H9 (cell line): ENCODE measurements at regions not wholly inside any gene's neighbourhood (a gene's known extent, or its start where the extent isn't known, plus 50 kb on each side); places are given as distances from the start of the nearest gene placed in this dataset.

Experiments used
- DNase-seq: peaks from one replicate; pipeline ENCODE4 v3.0.0-alpha.2; 2017
- H2AFZ ChIP-seq: one replicate; pipeline ENCODE4 v1.6.1; 2013; ENCODE audit warnings: mild to moderate bottlenecking, low read length, control low read depth, moderate library complexity
- H2AK5ac ChIP-seq: 2 replicates; pipeline ENCODE4 v1.6.1; 2013; ENCODE audit warnings: low read length, control low read depth, mixed read lengths; ENCODE audit not compliant: insufficient read length
- H2BK120ac ChIP-seq: one replicate; pipeline ENCODE4 v1.6.1; 2013; ENCODE audit warnings: low read depth, mild to moderate bottlenecking, low read length, control low read depth, inconsistent platforms; ENCODE audit not compliant: poor library complexity, severe bottlenecking
- H2BK12ac ChIP-seq: 2 replicates; pipeline ENCODE4 v1.6.1; 2013; ENCODE audit warnings: low read length, control low read depth, mixed read lengths, low read depth; ENCODE audit not compliant: insufficient read length
- H2BK15ac ChIP-seq: 2 replicates; pipeline ENCODE4 v1.6.1; 2013; ENCODE audit warnings: low read depth, low read length, control low read depth
- H2BK20ac ChIP-seq: one replicate; pipeline ENCODE4 v1.6.1; 2013; ENCODE audit warnings: low read depth, mild to moderate bottlenecking, low read length, control low read depth, inconsistent platforms; ENCODE audit not compliant: poor library complexity, severe bottlenecking
- H2BK5ac ChIP-seq: 2 replicates; pipeline ENCODE4 v1.6.1; 2013; ENCODE audit warnings: low read length, control low read depth, mixed read lengths; ENCODE audit not compliant: insufficient read length
- H3K14ac ChIP-seq: 2 replicates; pipeline ENCODE4 v1.6.1; 2013; ENCODE audit warnings: low read length, control low read depth; ENCODE audit not compliant: insufficient read depth
- H3K18ac ChIP-seq: 2 replicates; pipeline ENCODE4 v1.6.1; 2013; ENCODE audit warnings: low read depth, mild to moderate bottlenecking, mixed read lengths, low read length, control low read depth; ENCODE audit not compliant: insufficient read length
- H3K23ac ChIP-seq: 2 replicates; pipeline ENCODE4 v1.6.1; 2013; ENCODE audit warnings: low read length, control low read depth, mixed read lengths, low read depth; ENCODE audit not compliant: insufficient read length
- H3K23me2 ChIP-seq: 2 replicates; pipeline ENCODE4 v1.6.1; 2013; ENCODE audit warnings: low read depth, mild to moderate bottlenecking, mixed read lengths, low read length, control low read depth; ENCODE audit not compliant: insufficient read length, poor library complexity, severe bottlenecking
- H3K27ac ChIP-seq: 2 replicates; pipeline ENCODE4 v1.5.1; 2013; ENCODE audit warnings: low read length, control low read depth, mixed read lengths, low read depth; ENCODE audit not compliant: insufficient read length
- H3K27me3 ChIP-seq: 2 replicates; pipeline ENCODE4 v1.6.1; 2013; ENCODE audit warnings: low read length, control low read depth, inconsistent platforms; ENCODE audit not compliant: insufficient read depth
- H3K4ac ChIP-seq: 2 replicates; pipeline ENCODE4 v1.6.1; 2013; ENCODE audit warnings: low read depth, mild to moderate bottlenecking, control low read depth, inconsistent platforms, low read length, moderate library complexity
- H3K4me1 ChIP-seq: 2 replicates; pipeline ENCODE4 v1.6.1; 2013; ENCODE audit warnings: low read length, control low read depth, inconsistent platforms; ENCODE audit not compliant: insufficient read depth
- H3K4me2 ChIP-seq: 2 replicates; pipeline ENCODE4 v1.6.1; 2013; ENCODE audit warnings: low read length, control low read depth, mixed read lengths; ENCODE audit not compliant: insufficient read length, insufficient read depth
- H3K56ac ChIP-seq: 2 replicates; pipeline ENCODE4 v1.6.1; 2013; ENCODE audit warnings: low read depth, mild to moderate bottlenecking, mixed read lengths, low read length, control low read depth; ENCODE audit not compliant: insufficient read length
- H3K79me1 ChIP-seq: 2 replicates; pipeline ENCODE4 v1.6.1; 2013; ENCODE audit warnings: low read depth, mild to moderate bottlenecking, moderate library complexity, low read length, control low read depth, inconsistent platforms; ENCODE audit not compliant: insufficient read depth, poor library complexity, severe bottlenecking
- H3K79me2 ChIP-seq: 2 replicates; pipeline ENCODE4 v1.6.1; 2013; ENCODE audit warnings: low read length, control low read depth, inconsistent platforms; ENCODE audit not compliant: insufficient read depth
- H3K9ac ChIP-seq: 2 replicates; pipeline ENCODE4 v1.6.1; 2013; ENCODE audit warnings: low read length, control low read depth, mixed read lengths; ENCODE audit not compliant: insufficient read length; ENCODE audit errors: extremely low read depth
- H3K9me3 ChIP-seq: one replicate; pipeline ENCODE4 v1.6.1; 2013; ENCODE audit warnings: low read depth, low read length, inconsistent platforms; ENCODE audit not compliant: control insufficient read depth
- H3T11ph ChIP-seq: one replicate; pipeline ENCODE4 v1.6.1; 2013; ENCODE audit warnings: mild to moderate bottlenecking, low read length, control low read depth, inconsistent platforms
- H4K20me1 ChIP-seq: one replicate; pipeline ENCODE4 v1.6.1; 2013; ENCODE audit not compliant: control insufficient read depth, insufficient read length, insufficient read depth
- H4K5ac ChIP-seq: 2 replicates; pipeline ENCODE4 v1.6.1; 2013; ENCODE audit warnings: low read depth, mild to moderate bottlenecking, mixed read lengths, low read length, control low read depth; ENCODE audit not compliant: insufficient read length
- H4K8ac ChIP-seq: replicated peaks from 2 replicates; pipeline ENCODE4 v1.6.1; 2013; ENCODE audit warnings: low read length, control low read depth, mixed read lengths, low read depth; ENCODE audit not compliant: insufficient read length
- H4K91ac ChIP-seq: 2 replicates; pipeline ENCODE4 v1.6.1; 2013; ENCODE audit warnings: low read depth, mild to moderate bottlenecking, moderate library complexity, mixed read lengths, low read length, control low read depth; ENCODE audit not compliant: insufficient read length
- H3K27ac Mint-ChIP-seq, 3 experiments: 2 replicates in 2 of 3; 3 replicates in 1 of 3; pipeline ENCODE4 v1.8.0; 2020 to 2021; ENCODE audit warnings: mixed read lengths in 3 of 3, mild to moderate bottlenecking in 1 of 3, moderate library complexity in 1 of 3
- H3K27me3 Mint-ChIP-seq: 2 replicates; pipeline ENCODE4 v1.8.0; 2021; ENCODE audit warnings: low read depth, mild to moderate bottlenecking, moderate library complexity, mixed read lengths
- H3K36me3 Mint-ChIP-seq, 3 experiments: 2 replicates in 2 of 3; 3 replicates in 1 of 3; pipeline ENCODE4 v1.8.0; 2020 to 2021; ENCODE audit warnings: low read depth in 3 of 3, mixed read lengths in 3 of 3; ENCODE audit not compliant: insufficient read depth in 1 of 3
- H3K4me1 Mint-ChIP-seq, 2 experiments: 2 replicates each; pipeline ENCODE4 v1.8.0; 2020; ENCODE audit warnings: mixed read lengths in 2 of 2
- H3K4me3 Mint-ChIP-seq, 2 experiments: 2 replicates in 1 of 2; 3 replicates in 1 of 2; pipeline ENCODE4 v1.8.0; 2020 to 2021; ENCODE audit warnings: mild to moderate bottlenecking in 2 of 2, mixed read lengths in 2 of 2, moderate library complexity in 1 of 2
- H3K9me3 Mint-ChIP-seq, 2 experiments: 2 replicates in 1 of 2; 3 replicates in 1 of 2; pipeline ENCODE4 v1.8.0; 2020; ENCODE audit warnings: mild to moderate bottlenecking in 2 of 2, mixed read lengths in 2 of 2, moderate library complexity in 1 of 2
- CTCF ChIP-seq: fragments of 200-600 bp; sonication (generic); conservative IDR thresholded peaks from 3 replicates; pipeline ENCODE4 v1.8.0; 2021; ENCODE audit warnings: antibody characterized with exemption, mild to moderate bottlenecking
- WGBS: extraction: QIAGEN DNeasy Blood & Tissue Kit; methylation state at CpG from one replicate; pipeline ENCODE4 v1.1.7; 2013; ENCODE audit warnings: missing lambda C conversion rate, low lambda C conversion rate, mixed read lengths; ENCODE audit not compliant: insufficient read length; ENCODE audit errors: extremely low coverage; 5-methylcytosine and 5-hydroxymethylcytosine counted together

GRCh38 chr21:23475281-23476219, 2131.7 kb downstream of the MRPL39 start:
- no peak overlapping the region for H2BK20ac ChIP-seq
- no peak overlapping the region for H3K18ac ChIP-seq
- no peak overlapping the region for H2AFZ ChIP-seq
- Mint-ChIP-seq H3K4me3 (no peak overlapping the region), H3K9me3 (no peaks in the 10 kb centered on the region), H3K36me3 (no peaks in the 10 kb centered on the region), H3K27me3 (no peaks in the 10 kb centered on the region), H3K4me1 (peaks cover 4 to 7% of the 10 kb centered on the region in 2 experiments), H3K27ac (no peak overlapping the region)
- no peak overlapping the region for H3K4me2 ChIP-seq
- no peaks in the 10 kb centered on the region for H3K9me3 ChIP-seq
- no peak overlapping the region for H2BK15ac ChIP-seq
- TF ChIP-seq CTCF = no peak
- H2BK120ac ChIP-seq = no peak overlapping the region
- no peak overlapping the region for H3T11ph ChIP-seq
- H3K9ac ChIP-seq = no peak overlapping the region
- no peak overlapping the region for H3K56ac ChIP-seq
- no peak overlapping the region for H3K23ac ChIP-seq
- H4K8ac ChIP-seq = no peak overlapping the region
- no peak overlapping the region for H4K5ac ChIP-seq
- 0 out of 2 replicates have a peak, but pooled peaks cover 2% of the 10 kb centered on the region for H3K4me1 ChIP-seq
- no peak overlapping the region for H2AK5ac ChIP-seq
- no peak overlapping the region for H4K91ac ChIP-seq
- no peak overlapping the region for H3K4ac ChIP-seq
- H3K23me2 ChIP-seq = no peaks in the 10 kb centered on the region
- no peaks in the 10 kb centered on the region for H4K20me1 ChIP-seq
- H3K79me1 ChIP-seq = no peaks in the 10 kb centered on the region
- WGBS = no CpG with 5 or more reads among the region's 7 CpGs
- no peak overlapping the region for H2BK12ac ChIP-seq
- no peak for DNase-seq
- H3K79me2 ChIP-seq = no peaks in the 10 kb centered on the region
- no peak overlapping the region for H2BK5ac ChIP-seq
- H3K27ac ChIP-seq = no peak overlapping the region
- no peak overlapping the region for H3K14ac ChIP-seq
- no peaks in the 10 kb centered on the region for H3K27me3 ChIP-seq
